ENCODE measurements at regions not wholly inside any gene's neighbourhood (a gene's known extent, or its start where the extent isn't known, plus 50 kb on each side); places are given as distances from the start of the nearest gene placed in this dataset.

GRCh38 chr1:93768380-93768863, 86.8 kb upstream of the BCAR3 start:
- Histone ChIP-seq H3K36me3 (ENCODE audit: low read depth) (no peaks in the 10 kb centered on the region), H4K20me1 (ENCODE audit: insufficient read depth) (no peaks in the 10 kb centered on the region), H3K9me3 (ENCODE audit: low read depth) (no peaks in the 10 kb centered on the region), H3K4me2 (ENCODE audit: unreplicated experiment) (no peak overlapping the region), H3K9me2 (ENCODE audit: insufficient read depth) (no peaks in the 10 kb centered on the region), H3K27ac (no peak overlapping the region), H3K27me3 (replicated peaks; ENCODE audit: insufficient read depth) (no peaks in the 10 kb centered on the region), H3F3A (ENCODE audit: insufficient read depth) (no peaks in the 10 kb centered on the region), H3K79me2 (ENCODE audit: insufficient read depth) (no peaks in the 10 kb centered on the region), H2AFZ (0 out of 2 replicates have a peak overlapping the region, but pooled peaks have one; percentile 27), H3K4me3 (no peak overlapping the region), H3K4me1 (ENCODE audit: insufficient read depth) (peaks cover 11% of the 10 kb centered on the region; the same call in 1 of the 2 replicates), H3K9ac (no peak overlapping the region)
- WGBS, 2 experiments (ENCODE audit: low coverage in 1 of 2, low lambda C conversion rate in 2 of 2, missing lambda C conversion rate in 2 of 2), result 26 to 32% methylated on average over 6 of the region's 6 CpGs
- TF ChIP-seq EZH2 (IDR thresholded peaks at IDR 0.05; ENCODE audit: insufficient read depth, poor library complexity, severe bottlenecking) (no peak), EZH2phosphoT487 (IDR thresholded peaks at IDR 0.05; ENCODE audit: insufficient read depth, low read depth) (no peak)
- DNase-seq, result no peak
- in situ Hi-C loops (cut with MboI), result no loop called here

- H3F3A ChIP-seq (ENCODE audit: insufficient read depth), result no peaks in the 10 kb centered on the region
- no peak overlapping the region for H3K27ac ChIP-seq
- 99 to 100% methylated on average over 7 of the region's 7 CpGs for WGBS, 2 experiments (ENCODE audit: low coverage in 1 of 2, low lambda C conversion rate in 2 of 2, missing lambda C conversion rate in 2 of 2)
- H4K20me1 ChIP-seq (ENCODE audit: insufficient read depth), result no peaks in the 10 kb centered on the region
- no peak overlapping the region for H3K9ac ChIP-seq
- H3K79me2 ChIP-seq (ENCODE audit: insufficient read depth), result no peaks in the 10 kb centered on the region
- no peaks in the 10 kb centered on the region for H3K9me3 ChIP-seq (ENCODE audit: low read depth)
- peaks cover 11% of the 10 kb centered on the region; the same call in 1 of the 2 replicates for H3K4me1 ChIP-seq (ENCODE audit: insufficient read depth)
- H3K36me3 ChIP-seq (ENCODE audit: low read depth), result no peaks in the 10 kb centered on the region
- TF ChIP-seq EZH2phosphoT487 (IDR thresholded peaks at IDR 0.05; ENCODE audit: insufficient read depth, low read depth) (no peak), EZH2 (IDR thresholded peaks at IDR 0.05; ENCODE audit: insufficient read depth, poor library complexity, severe bottlenecking) (no peak)
- no peak overlapping the region for H2AFZ ChIP-seq
- in situ Hi-C loops (cut with MboI), result no loop called here
- no peak overlapping the region for H3K4me3 ChIP-seq
- H3K9me2 ChIP-seq (ENCODE audit: insufficient read depth), result no peaks in the 10 kb centered on the region
- no peak overlapping the region for H3K4me2 ChIP-seq (ENCODE audit: unreplicated experiment)
- DNase-seq, result no peak
- no peaks in the 10 kb centered on the region for H3K27me3 ChIP-seq (replicated peaks; ENCODE audit: insufficient read depth)
Observed at GRCh38 chr1:93766451-93766850, 84.8 kb upstream of the BCAR3 start.

- H3K27me3 ChIP-seq (replicated peaks; ENCODE audit: insufficient read depth), result no peaks in the 10 kb centered on the region
- TF ChIP-seq EZH2phosphoT487 (IDR thresholded peaks at IDR 0.05; ENCODE audit: insufficient read depth, low read depth) (no peak), EZH2 (IDR thresholded peaks at IDR 0.05; ENCODE audit: insufficient read depth, poor library complexity, severe bottlenecking) (no peak)
- peak; percentile 36 for DNase-seq
- H4K20me1 ChIP-seq (ENCODE audit: insufficient read depth), result no peaks in the 10 kb centered on the region
- no peak overlapping the region for H2AFZ ChIP-seq
- no peaks in the 10 kb centered on the region for H3K9me3 ChIP-seq (ENCODE audit: low read depth)
- H3K27ac ChIP-seq, result no peak overlapping the region
- no peaks in the 10 kb centered on the region for H3K36me3 ChIP-seq (ENCODE audit: low read depth)
- no peaks in the 10 kb centered on the region for H3F3A ChIP-seq (ENCODE audit: insufficient read depth)
- peaks cover 11% of the 10 kb centered on the region; the same call in 1 of the 2 replicates for H3K4me1 ChIP-seq (ENCODE audit: insufficient read depth)
- no peaks in the 10 kb centered on the region for H3K9me2 ChIP-seq (ENCODE audit: insufficient read depth)
- in situ Hi-C loops (cut with MboI), result no loop called here
- no peak overlapping the region for H3K4me3 ChIP-seq
- H3K79me2 ChIP-seq (ENCODE audit: insufficient read depth), result no peaks in the 10 kb centered on the region
- H3K4me2 ChIP-seq (ENCODE audit: unreplicated experiment), result no peak overlapping the region
- no peak overlapping the region for H3K9ac ChIP-seq
Observed at GRCh38 chr1:93765099-93765498, 83.5 kb upstream of the BCAR3 start.

DNA sequence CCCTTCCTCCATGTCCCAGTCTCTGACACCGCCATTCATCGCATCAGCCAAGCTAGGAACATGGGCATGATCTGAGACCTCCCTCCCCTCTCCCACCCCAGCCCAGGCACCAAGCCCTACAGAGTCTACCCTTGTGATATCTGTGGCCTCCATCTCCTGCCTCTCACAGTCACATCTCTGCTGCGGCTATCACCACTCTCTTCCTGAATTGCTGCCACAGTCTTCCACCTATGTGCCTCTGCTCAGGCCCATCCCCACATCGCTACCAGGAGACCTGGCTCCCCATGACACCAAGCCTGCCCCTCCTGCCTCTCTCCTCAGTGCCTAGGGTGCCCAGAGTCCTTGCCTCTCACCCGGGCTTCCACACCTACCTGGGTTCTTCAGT, 82.7 kb upstream of the BCAR3 start:
- Histone ChIP-seq H3F3A (ENCODE audit: insufficient read depth) (no peaks in the 10 kb centered on the region), H3K4me3 (no peak overlapping the region), H3K9ac (no peak overlapping the region), H2AFZ (no peak overlapping the region), H3K27ac (no peak overlapping the region), H4K20me1 (ENCODE audit: insufficient read depth) (no peaks in the 10 kb centered on the region), H3K4me1 (ENCODE audit: insufficient read depth) (peaks cover 11% of the 10 kb centered on the region; the same call in 1 of the 2 replicates), H3K36me3 (ENCODE audit: low read depth) (no peaks in the 10 kb centered on the region), H3K4me2 (ENCODE audit: unreplicated experiment) (no peak overlapping the region), H3K79me2 (ENCODE audit: insufficient read depth) (no peaks in the 10 kb centered on the region), H3K9me2 (ENCODE audit: insufficient read depth) (no peaks in the 10 kb centered on the region), H3K27me3 (replicated peaks; ENCODE audit: insufficient read depth) (no peaks in the 10 kb centered on the region), H3K9me3 (ENCODE audit: low read depth) (no peaks in the 10 kb centered on the region)
- in situ Hi-C loops (cut with MboI), result no loop called here
- no peak for DNase-seq
- TF ChIP-seq EZH2 (IDR thresholded peaks at IDR 0.05; ENCODE audit: insufficient read depth, poor library complexity, severe bottlenecking) (no peak), EZH2phosphoT487 (IDR thresholded peaks at IDR 0.05; ENCODE audit: insufficient read depth, low read depth) (no peak)
- 95 to 97% methylated on average over 5 of the region's 5 CpGs for WGBS, 2 experiments (ENCODE audit: low coverage in 1 of 2, low lambda C conversion rate in 2 of 2, missing lambda C conversion rate in 2 of 2)
